OCI-LY3 (cell line): ENCODE measurements at regions not wholly inside any gene's neighbourhood (a gene's known extent, or its start where the extent isn't known, plus 50 kb on each side); places are given as distances from the start of the nearest gene placed in this dataset.

Experiments
- H2AFZ ChIP-seq: fragments of 200-600, 300-600 bp; shearing (Covaris generic); 2 replicates; pipeline ENCODE4 v1.6.0; 2014; ENCODE audit warnings: antibody characterized with exemption, low read depth, low read length
- H3K27ac ChIP-seq: fragments of 200-600, 300-600 bp; sonication (generic); 2 replicates; pipeline ENCODE4 v1.5.1; 2014; ENCODE audit warnings: mild to moderate bottlenecking, low read length, moderate library complexity, mixed read lengths
- H3K27me3 ChIP-seq: fragments of 200-600, 300-600 bp; sonication (generic); 2 replicates; pipeline ENCODE4 v1.6.1; 2014; ENCODE audit warnings: low read depth, low read length, mixed read lengths
- H3K36me3 ChIP-seq: fragments of 200-600, 300-600 bp; sonication (generic); replicated peaks from 2 replicates; pipeline ENCODE3; 2014; ENCODE audit warnings: low read depth, low read length, mixed read lengths
- H3K4me1 ChIP-seq: fragments of 300-600, 200-600 bp; sonication (generic); 2 replicates; pipeline ENCODE4 v1.6.1; 2014; ENCODE audit warnings: low read length, mixed read lengths
- H3K4me2 ChIP-seq: fragments of 200-600, 300-600 bp; sonication (generic); 2 replicates; pipeline ENCODE4 v1.6.1; 2014; ENCODE audit warnings: low read length, mixed read lengths
- H3K4me3 ChIP-seq: fragments of 300-600, 200-600 bp; sonication (generic); 2 replicates; pipeline ENCODE4 v1.5.1; 2014; ENCODE audit warnings: antibody characterized with exemption, mild to moderate bottlenecking, low read length, moderate library complexity
- H3K79me2 ChIP-seq: fragments of 300-600, 200-600 bp; shearing (Covaris generic); 2 replicates; pipeline ENCODE4 v1.6.1; 2014; ENCODE audit warnings: mild to moderate bottlenecking, low read length, mixed read lengths
- H3K9ac ChIP-seq: fragments of 300-600, 200-600 bp; shearing (Covaris generic); 2 replicates; pipeline ENCODE4 v1.6.0; 2014; ENCODE audit warnings: mild to moderate bottlenecking, low read length, moderate library complexity
- H3K9me3 ChIP-seq: fragments of 200-600, 300-600 bp; shearing (Covaris generic); 2 replicates; pipeline ENCODE4 v1.6.1; 2014; ENCODE audit warnings: low read length, mixed read lengths; ENCODE audit not compliant: insufficient read depth
- H4K20me1 ChIP-seq: fragments of 200-600, 300-600 bp; sonication (generic); 2 replicates; pipeline ENCODE4 v1.6.1; 2016; ENCODE audit warnings: low read length, mixed read lengths; ENCODE audit not compliant: insufficient read depth
- CTCF ChIP-seq: fragments of 200-600, 300-600 bp; sonication (generic); IDR thresholded peaks from 2 replicates; pipeline ENCODE4 v1.5.1; 2014; ENCODE audit warnings: antibody characterized with exemption, low read length, low read depth
- EZH2phosphoT487 ChIP-seq: fragments of 200-600 bp; shearing (Covaris generic); IDR thresholded peaks from 2 replicates; pipeline ENCODE4 v1.6.1; 2018; ENCODE audit warnings: antibody characterized with exemption, mixed run types, low read depth

GRCh38 chr3:17885986-17886385, 143.6 kb upstream of the TBC1D5 start:
- no peaks in the 10 kb centered on the region for H3K36me3 ChIP-seq
- no peaks in the 10 kb centered on the region for H4K20me1 ChIP-seq
- H3K4me2 ChIP-seq: no peak overlapping the region
- no peak overlapping the region for H3K27ac ChIP-seq
- H3K9ac ChIP-seq: no peak overlapping the region
- no peaks in the 10 kb centered on the region for H3K79me2 ChIP-seq
- TF ChIP-seq EZH2phosphoT487: no peak
- no peak for TF ChIP-seq CTCF
- H3K4me1 ChIP-seq: no peaks in the 10 kb centered on the region
- H3K27me3 ChIP-seq: peaks cover 3% of the 10 kb centered on the region
- H2AFZ ChIP-seq: no peak overlapping the region
- H3K9me3 ChIP-seq: no peaks in the 10 kb centered on the region
- H3K4me3 ChIP-seq: no peak overlapping the region

GRCh38 chr3:17882981-17883380, 140.6 kb upstream of the TBC1D5 start:
- Histone ChIP-seq H3K27me3 (peaks cover 3% of the 10 kb centered on the region), H4K20me1 (no peaks in the 10 kb centered on the region), H3K4me2 (no peak overlapping the region), H2AFZ (no peak overlapping the region), H3K79me2 (no peaks in the 10 kb centered on the region), H3K27ac (no peak overlapping the region), H3K36me3 (no peaks in the 10 kb centered on the region), H3K4me3 (no peak overlapping the region), H3K4me1 (no peaks in the 10 kb centered on the region), H3K9me3 (no peaks in the 10 kb centered on the region), H3K9ac (no peak overlapping the region)
- TF ChIP-seq EZH2phosphoT487: no peak
- no peak for TF ChIP-seq CTCF

- Histone ChIP-seq H3K27ac (no peak overlapping the region), H3K36me3 (no peaks in the 10 kb centered on the region), H4K20me1 (no peaks in the 10 kb centered on the region), H3K27me3 (no peaks in the 10 kb centered on the region; the same call in 1 of the 2 replicates), H2AFZ (no peak overlapping the region), H3K79me2 (no peaks in the 10 kb centered on the region), H3K9me3 (no peaks in the 10 kb centered on the region), H3K4me3 (no peak overlapping the region), H3K9ac (no peak overlapping the region), H3K4me1 (no peaks in the 10 kb centered on the region), H3K4me2 (no peak overlapping the region)
- no peak for TF ChIP-seq EZH2phosphoT487
- TF ChIP-seq CTCF: no peak
Observed at GRCh38 chr3:17877299-17877698, 134.9 kb upstream of the TBC1D5 start.

GRCh38 chr3:17874636-17875035, 132.2 kb upstream of the TBC1D5 start:
- no peak for TF ChIP-seq EZH2phosphoT487
- no peak for TF ChIP-seq CTCF
- Histone ChIP-seq H3K9ac (no peak overlapping the region), H2AFZ (no peak overlapping the region), H3K9me3 (no peaks in the 10 kb centered on the region), H3K27me3 (0 out of 2 replicates have a peak, but pooled peaks cover under 1% of the 10 kb centered on the region), H3K36me3 (no peaks in the 10 kb centered on the region), H4K20me1 (no peaks in the 10 kb centered on the region), H3K27ac (no peak overlapping the region), H3K4me3 (no peak overlapping the region), H3K4me1 (no peaks in the 10 kb centered on the region), H3K79me2 (no peaks in the 10 kb centered on the region), H3K4me2 (no peak overlapping the region)
